Calu3 (cell line): ENCODE measurements at regions not wholly inside any gene's neighbourhood (a gene's known extent, or its start where the extent isn't known, plus 50 kb on each side); places are given as distances from the start of the nearest gene placed in this dataset.
"Not testable (repeated sequence)": the region's sequence is repeated elsewhere in the genome, so short reads cannot be mapped to it uniquely, and the experiment has no call there.

ENCODE experiments used
- BruUV-seq: library from RNA; stranded (reverse); fragments of 400-500 nt; replicated peaks from 2 replicates; lab custom pipeline; 2021; lab: Mats Ljungman, UMichigan
- CTCF ChIA-PET: fragments of 300-600 bp; sonication (Branson Sonifier 250); formaldehyde crosslinking; loops from one replicate; lab custom pipeline; 2022; ENCODE audit warnings: antibody characterized with exemption; lab: Charles Lee
- DNase-seq: peaks from one replicate; pipeline ENCODE4 v3.0.0; 2022
- H3K27ac Mint-ChIP-seq: one replicate; pipeline ENCODE4 v1.8.0; 2022; ENCODE audit warnings: mixed read lengths; ENCODE audit not compliant: unreplicated experiment
- H3K27me3 Mint-ChIP-seq: one replicate; pipeline ENCODE4 v1.8.0; 2022; ENCODE audit warnings: mixed read lengths; ENCODE audit not compliant: unreplicated experiment
- H3K36me3 Mint-ChIP-seq: one replicate; pipeline ENCODE4 v1.8.0; 2022; ENCODE audit warnings: mild to moderate bottlenecking, moderate library complexity, mixed read lengths; ENCODE audit not compliant: insufficient read depth, unreplicated experiment
- H3K4me1 Mint-ChIP-seq: one replicate; pipeline ENCODE4 v1.8.0; 2022; ENCODE audit warnings: mild to moderate bottlenecking, low read depth, mixed read lengths; ENCODE audit not compliant: unreplicated experiment
- H3K4me3 Mint-ChIP-seq: one replicate; pipeline ENCODE4 v1.8.0; 2022; ENCODE audit warnings: mild to moderate bottlenecking, low read depth, moderate library complexity, mixed read lengths; ENCODE audit not compliant: unreplicated experiment
- H3K9me3 Mint-ChIP-seq: one replicate; pipeline ENCODE4 v1.8.0; 2022; ENCODE audit warnings: low read depth, mixed read lengths; ENCODE audit not compliant: unreplicated experiment
- intact Hi-C: fragments of 100-400 bp; cut with micrococcal nuclease; formaldehyde crosslinking; loops from one replicate; pipeline ENCODE4 v1.10.0; 2022; ENCODE audit not compliant: unreplicated experiment
- TF ChIP-seq, protein P1 (sequence below): fragments of 200-600 bp; IDR thresholded peaks from one replicate; pipeline ENCODE4 v1.8.0; 2022; ENCODE audit warnings: antibody characterized with exemption; ENCODE audit not compliant: unreplicated experiment

GRCh38 chr2:106284255-106284654 lies 90.2 kb upstream of the UXS1 start:
- no peaks in the 10 kb centered on the region for H3K4me1 Mint-ChIP-seq
- intact Hi-C loops: no loop called here
- peaks cover 61% of the 10 kb centered on the region for H3K27me3 Mint-ChIP-seq
- no peaks in the 10 kb centered on the region for H3K9me3 Mint-ChIP-seq
- no TSS peak for BruUV-seq
- TF ChIP-seq, protein P1, sequence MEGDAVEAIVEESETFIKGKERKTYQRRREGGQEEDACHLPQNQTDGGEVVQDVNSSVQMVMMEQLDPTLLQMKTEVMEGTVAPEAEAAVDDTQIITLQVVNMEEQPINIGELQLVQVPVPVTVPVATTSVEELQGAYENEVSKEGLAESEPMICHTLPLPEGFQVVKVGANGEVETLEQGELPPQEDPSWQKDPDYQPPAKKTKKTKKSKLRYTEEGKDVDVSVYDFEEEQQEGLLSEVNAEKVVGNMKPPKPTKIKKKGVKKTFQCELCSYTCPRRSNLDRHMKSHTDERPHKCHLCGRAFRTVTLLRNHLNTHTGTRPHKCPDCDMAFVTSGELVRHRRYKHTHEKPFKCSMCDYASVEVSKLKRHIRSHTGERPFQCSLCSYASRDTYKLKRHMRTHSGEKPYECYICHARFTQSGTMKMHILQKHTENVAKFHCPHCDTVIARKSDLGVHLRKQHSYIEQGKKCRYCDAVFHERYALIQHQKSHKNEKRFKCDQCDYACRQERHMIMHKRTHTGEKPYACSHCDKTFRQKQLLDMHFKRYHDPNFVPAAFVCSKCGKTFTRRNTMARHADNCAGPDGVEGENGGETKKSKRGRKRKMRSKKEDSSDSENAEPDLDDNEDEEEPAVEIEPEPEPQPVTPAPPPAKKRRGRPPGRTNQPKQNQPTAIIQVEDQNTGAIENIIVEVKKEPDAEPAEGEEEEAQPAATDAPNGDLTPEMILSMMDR: no peak
- CTCF ChIA-PET: no interaction called here
- DNase-seq: no peak
- H3K36me3 Mint-ChIP-seq: no peaks in the 10 kb centered on the region
- no peak overlapping the region for H3K4me3 Mint-ChIP-seq
- no peak overlapping the region for H3K27ac Mint-ChIP-seq

DNA sequence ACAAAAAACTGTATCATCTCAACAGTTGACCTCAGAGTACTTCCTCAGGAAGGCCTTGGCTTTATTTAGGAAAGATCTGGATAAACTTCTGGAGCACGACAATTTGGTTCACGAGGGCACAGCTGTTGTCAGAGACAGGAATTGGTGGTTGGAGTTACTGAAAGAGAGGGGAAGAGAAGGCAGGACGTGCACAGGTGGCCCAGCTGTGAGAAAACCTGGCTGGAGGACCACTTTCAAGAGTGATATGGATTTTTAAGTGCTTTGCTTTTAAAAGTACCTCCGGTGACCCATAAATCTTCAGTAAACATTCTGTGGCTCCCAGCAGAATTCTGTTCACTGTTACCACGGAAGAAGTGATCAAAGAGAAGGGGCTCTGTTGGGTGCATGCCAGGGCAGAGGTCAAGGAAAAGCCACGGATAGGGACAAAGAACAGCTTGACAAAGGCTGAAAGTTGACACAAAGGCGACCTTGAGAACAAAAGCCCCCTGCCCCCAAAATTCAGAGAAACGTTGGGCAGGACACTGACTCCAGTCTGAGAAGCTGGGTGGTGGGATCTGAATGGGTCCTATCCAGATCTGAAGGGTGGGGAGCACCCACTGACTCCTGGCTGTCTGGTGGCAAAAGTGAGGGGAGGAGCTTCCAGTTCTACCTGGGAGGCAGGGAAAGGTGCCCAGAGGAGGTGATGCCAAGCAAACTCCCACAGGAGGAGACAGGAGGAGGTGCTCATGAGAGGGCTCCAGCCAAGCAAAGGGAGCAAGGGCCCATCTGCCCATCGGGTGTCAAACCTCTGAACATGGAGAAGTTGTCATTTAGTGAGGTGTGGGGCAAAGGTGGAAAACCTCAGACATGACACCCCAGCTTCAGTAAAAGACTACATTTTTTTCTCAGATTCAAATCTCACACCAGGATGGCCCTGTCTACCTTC lies 89.4 kb upstream of the UXS1 start:
- H3K4me1 Mint-ChIP-seq, BruUV-seq, H3K9me3 Mint-ChIP-seq, intact Hi-C loops, CTCF ChIA-PET, DNase-seq, H3K36me3 Mint-ChIP-seq, H3K4me3 Mint-ChIP-seq, H3K27ac Mint-ChIP-seq: not testable (repeated sequence)
- H3K27me3 Mint-ChIP-seq: peaks cover 61% of the 10 kb centered on the region

- no peaks in the 10 kb centered on the region for H3K9me3 Mint-ChIP-seq
- no peaks in the 10 kb centered on the region for H3K36me3 Mint-ChIP-seq
- H3K4me3 Mint-ChIP-seq: no peak overlapping the region
- TF ChIP-seq, protein P1: no peak
- H3K27ac Mint-ChIP-seq: no peak overlapping the region
- no peaks in the 10 kb centered on the region for H3K4me1 Mint-ChIP-seq
- CTCF ChIA-PET: no interaction called here
- H3K27me3 Mint-ChIP-seq: peaks cover 61% of the 10 kb centered on the region
- no peak for DNase-seq
- no TSS peak for BruUV-seq
- intact Hi-C loops: no loop called here
Measured at GRCh38 chr2:106282462-106283170, 88.5 kb upstream of the UXS1 start.

DNA sequence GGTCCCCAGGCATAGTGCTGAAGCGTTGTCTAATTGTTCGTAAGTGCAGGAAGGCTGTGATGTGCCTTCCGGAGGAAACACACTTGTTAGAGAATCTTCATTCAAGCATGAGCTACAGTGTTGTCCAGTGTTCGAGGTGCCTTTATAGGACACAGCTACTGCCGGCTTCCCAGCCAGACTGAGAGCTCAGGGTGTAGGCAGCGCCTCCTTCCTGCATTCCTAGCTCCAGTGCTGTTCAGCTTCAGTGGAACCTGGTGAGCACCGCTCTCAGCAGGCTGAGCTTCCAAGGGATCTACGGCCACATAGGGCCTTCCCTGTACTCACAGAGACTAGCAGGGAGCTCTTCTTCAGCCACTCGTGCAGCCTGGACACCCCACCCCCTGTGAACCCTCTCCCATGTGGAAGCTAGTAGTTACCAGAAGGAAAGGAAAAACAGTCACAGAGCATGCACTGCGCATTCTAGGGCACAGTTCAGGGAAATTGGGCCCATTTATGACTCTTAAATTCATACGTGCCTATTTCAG lies 87.9 kb upstream of the UXS1 start:
- DNase-seq, BruUV-seq, H3K36me3 Mint-ChIP-seq, H3K4me3 Mint-ChIP-seq, CTCF ChIA-PET, H3K4me1 Mint-ChIP-seq, H3K27ac Mint-ChIP-seq, intact Hi-C loops, H3K9me3 Mint-ChIP-seq: not testable (repeated sequence)
- H3K27me3 Mint-ChIP-seq: peaks cover 61% of the 10 kb centered on the region

DNA sequence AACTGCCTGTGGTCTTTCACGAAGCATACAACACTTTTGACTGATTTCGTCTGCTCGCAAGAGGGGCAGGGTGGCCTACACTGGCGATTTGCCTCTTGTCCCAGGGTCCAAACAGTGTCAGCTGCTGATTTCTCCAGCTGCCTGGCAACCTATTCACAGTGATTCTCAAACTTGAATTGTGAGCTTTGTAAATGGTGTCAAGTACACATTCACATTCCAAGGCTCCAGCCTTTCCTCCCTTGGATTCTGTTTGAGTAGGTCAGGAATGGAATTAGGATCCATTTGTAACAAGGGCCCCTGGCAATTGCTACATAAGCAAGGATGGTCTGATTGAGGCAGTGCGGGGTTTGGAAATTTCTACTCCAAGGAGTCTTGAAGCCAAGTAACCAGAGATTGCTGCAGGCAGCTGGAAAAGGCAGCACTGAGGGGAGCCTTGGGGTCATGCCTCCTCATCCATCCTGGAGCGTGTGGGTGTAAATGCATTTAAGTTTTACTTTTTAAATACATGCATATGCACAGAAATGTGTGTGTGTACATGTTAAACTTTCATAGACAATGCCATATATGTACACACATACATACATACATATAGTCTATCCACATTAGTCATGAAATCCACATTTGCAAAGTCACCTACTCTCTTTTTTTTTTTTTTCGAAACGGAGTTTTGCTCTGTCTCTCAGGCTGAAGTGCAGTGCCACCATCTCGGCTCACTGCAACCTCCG lies 86.8 kb upstream of the UXS1 start:
- Mint-ChIP-seq H3K4me1 (no peaks in the 10 kb centered on the region), H3K4me3 (no peak overlapping the region), H3K36me3 (no peaks in the 10 kb centered on the region), H3K9me3 (no peaks in the 10 kb centered on the region), H3K27ac (no peak overlapping the region), H3K27me3 (peaks cover 53% of the 10 kb centered on the region)
- intact Hi-C loops: no loop called here
- no TSS peak for BruUV-seq
- TF ChIP-seq, protein P1: no peak
- CTCF ChIA-PET: no interaction called here
- DNase-seq: no peak
